A549 (cell line): ENCODE measurements at regions not wholly inside any gene's neighbourhood (a gene's known extent, or its start where the extent isn't known, plus 50 kb on each side); places are given as distances from the start of the nearest gene placed in this dataset.

Experiments
- EP300 ChIP-seq, 2 experiments: fragments of >200 bp; sonication (Bioruptor Twin); formaldehyde crosslinking; IDR thresholded peaks; 2 replicates in 1 of 2; 3 replicates in 1 of 2; pipeline ENCODE4 v1.6.1; 2016 to 2017
- GATA3 ChIP-seq: IDR thresholded peaks from 2 replicates; pipeline ENCODE4 v1.6.1; 2012; ENCODE audit warnings: borderline replicate concordance
- KDM1A ChIP-seq: fragments of 200-600 bp; sonication (generic); IDR thresholded peaks from 2 replicates; pipeline ENCODE4 v1.6.1; 2016; ENCODE audit warnings: low read depth, mild to moderate bottlenecking
- MAFK ChIP-seq: fragments of 450-650 bp; IDR thresholded peaks from 2 replicates; pipeline ENCODE4 v1.6.1; 2014; ENCODE audit not compliant: partially characterized antibody
- POLR2A ChIP-seq: IDR thresholded peaks from 2 replicates; pipeline ENCODE4 v1.6.1; 2012; ENCODE audit warnings: mild to moderate bottlenecking, low read length
- TF ChIP-seq, protein P1 (sequence below): fragments of 150-350 bp; IDR thresholded peaks from 2 replicates; pipeline ENCODE4 v1.6.1; 2014; ENCODE audit warnings: low read depth, mild to moderate bottlenecking, low read length
- TF ChIP-seq, protein P2 (sequence below): fragments of >200 bp; sonication (Bioruptor Twin); formaldehyde crosslinking; IDR thresholded peaks from 3 replicates; pipeline ENCODE4 v1.5.1; 2016
- TF ChIP-seq, protein P3 (sequence below): IDR thresholded peaks from 2 replicates; pipeline ENCODE4 v1.6.1; 2012

DNA sequence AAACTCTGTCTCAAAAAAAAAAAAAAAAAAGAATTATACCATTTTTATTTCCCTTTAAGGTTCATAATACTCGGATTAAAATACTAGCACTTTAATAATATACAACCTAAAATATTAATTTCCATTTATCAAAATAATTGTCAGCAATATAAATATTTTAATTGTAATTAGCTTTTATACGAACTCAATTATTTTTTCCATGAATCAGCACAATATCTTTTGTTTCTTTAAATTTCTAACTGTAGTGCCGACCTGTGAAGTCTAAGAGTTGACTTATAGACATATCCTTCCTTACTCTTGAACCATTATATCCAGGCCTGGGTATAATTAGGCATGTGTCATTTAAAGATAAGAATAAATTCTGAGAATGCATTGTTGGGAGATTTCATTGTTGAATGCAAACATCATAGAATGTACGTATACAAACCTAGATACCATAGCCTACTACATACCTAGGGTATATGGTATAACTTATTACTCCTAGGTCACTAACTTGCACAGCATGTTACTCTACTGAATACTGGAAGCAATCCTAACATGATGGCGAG, 996.7 kb upstream of the TMPRSS15 start:
- TF ChIP-seq POLR2A (no peak), EP300 (IDR thresholded peaks at IDR 0.05) (no peak), KDM1A (no peak), MAFK (peak; percentile 23), GATA3 (no peak)
- TF ChIP-seq, protein P1, sequence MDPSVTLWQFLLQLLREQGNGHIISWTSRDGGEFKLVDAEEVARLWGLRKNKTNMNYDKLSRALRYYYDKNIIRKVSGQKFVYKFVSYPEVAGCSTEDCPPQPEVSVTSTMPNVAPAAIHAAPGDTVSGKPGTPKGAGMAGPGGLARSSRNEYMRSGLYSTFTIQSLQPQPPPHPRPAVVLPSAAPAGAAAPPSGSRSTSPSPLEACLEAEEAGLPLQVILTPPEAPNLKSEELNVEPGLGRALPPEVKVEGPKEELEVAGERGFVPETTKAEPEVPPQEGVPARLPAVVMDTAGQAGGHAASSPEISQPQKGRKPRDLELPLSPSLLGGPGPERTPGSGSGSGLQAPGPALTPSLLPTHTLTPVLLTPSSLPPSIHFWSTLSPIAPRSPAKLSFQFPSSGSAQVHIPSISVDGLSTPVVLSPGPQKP = no peak
- TF ChIP-seq, protein P2, sequence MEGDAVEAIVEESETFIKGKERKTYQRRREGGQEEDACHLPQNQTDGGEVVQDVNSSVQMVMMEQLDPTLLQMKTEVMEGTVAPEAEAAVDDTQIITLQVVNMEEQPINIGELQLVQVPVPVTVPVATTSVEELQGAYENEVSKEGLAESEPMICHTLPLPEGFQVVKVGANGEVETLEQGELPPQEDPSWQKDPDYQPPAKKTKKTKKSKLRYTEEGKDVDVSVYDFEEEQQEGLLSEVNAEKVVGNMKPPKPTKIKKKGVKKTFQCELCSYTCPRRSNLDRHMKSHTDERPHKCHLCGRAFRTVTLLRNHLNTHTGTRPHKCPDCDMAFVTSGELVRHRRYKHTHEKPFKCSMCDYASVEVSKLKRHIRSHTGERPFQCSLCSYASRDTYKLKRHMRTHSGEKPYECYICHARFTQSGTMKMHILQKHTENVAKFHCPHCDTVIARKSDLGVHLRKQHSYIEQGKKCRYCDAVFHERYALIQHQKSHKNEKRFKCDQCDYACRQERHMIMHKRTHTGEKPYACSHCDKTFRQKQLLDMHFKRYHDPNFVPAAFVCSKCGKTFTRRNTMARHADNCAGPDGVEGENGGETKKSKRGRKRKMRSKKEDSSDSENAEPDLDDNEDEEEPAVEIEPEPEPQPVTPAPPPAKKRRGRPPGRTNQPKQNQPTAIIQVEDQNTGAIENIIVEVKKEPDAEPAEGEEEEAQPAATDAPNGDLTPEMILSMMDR = no peak
- TF ChIP-seq, protein P3, sequence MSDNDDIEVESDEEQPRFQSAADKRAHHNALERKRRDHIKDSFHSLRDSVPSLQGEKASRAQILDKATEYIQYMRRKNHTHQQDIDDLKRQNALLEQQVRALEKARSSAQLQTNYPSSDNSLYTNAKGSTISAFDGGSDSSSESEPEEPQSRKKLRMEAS = no peak
